ENCODE measurements at regions not wholly inside any gene's neighbourhood (a gene's known extent, or its start where the extent isn't known, plus 50 kb on each side); places are given as distances from the start of the nearest gene placed in this dataset.

- peaks cover 5% of the 10 kb centered on the region; the same call in 1 of the 3 replicates for H3K9me3 ChIP-seq
- no peaks in the 10 kb centered on the region for H3K4me1 ChIP-seq
- POLR2A ChIA-PET: no interaction called here
- no peak overlapping the region for H3K27ac ChIP-seq
- no peak overlapping the region for H3K4me3 ChIP-seq
- 0% methylated on average over 4 of the region's 4 CpGs for WGBS (ENCODE audit: missing lambda C conversion rate)
- no peak for DNase-seq (ENCODE audit: low read depth in 1 of 2, low spot score in 1 of 2)
- ATAC-seq: no peak
- CTCF ChIA-PET: no interaction called here
- H3K4me2 ChIP-seq: no peak overlapping the region
- FAIRE-seq: no peak
- TF ChIP-seq CHD4 (IDR thresholded peaks at IDR 0.05; ENCODE audit: borderline replicate concordance) (no peak), REST (IDR thresholded peaks at IDR 0.05) (no peak), MYC (IDR thresholded peaks at IDR 0.05; ENCODE audit: borderline replicate concordance, low read length) (no peak), GATA3 (IDR thresholded peaks at IDR 0.05; ENCODE audit: borderline replicate concordance) (no peak), MAZ (IDR thresholded peaks at IDR 0.05; ENCODE audit: borderline replicate concordance, low read depth, low read length) (no peak), CBX8 (IDR thresholded peaks at IDR 0.05) (no peak), NR3C1 (IDR thresholded peaks at IDR 0.05) (no peak), SREBF2 (IDR thresholded peaks at IDR 0.05) (no peak)
- TF ChIP-seq, protein P1, sequence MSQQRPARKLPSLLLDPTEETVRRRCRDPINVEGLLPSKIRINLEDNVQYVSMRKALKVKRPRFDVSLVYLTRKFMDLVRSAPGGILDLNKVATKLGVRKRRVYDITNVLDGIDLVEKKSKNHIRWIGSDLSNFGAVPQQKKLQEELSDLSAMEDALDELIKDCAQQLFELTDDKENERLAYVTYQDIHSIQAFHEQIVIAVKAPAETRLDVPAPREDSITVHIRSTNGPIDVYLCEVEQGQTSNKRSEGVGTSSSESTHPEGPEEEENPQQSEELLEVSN (IDR thresholded peaks at IDR 0.05; ENCODE audit: borderline replicate concordance, low read depth): no peak
Observed at GRCh38 chr1:2944705-2945104, 76.6 kb upstream of the ACTRT2 start.

DNA sequence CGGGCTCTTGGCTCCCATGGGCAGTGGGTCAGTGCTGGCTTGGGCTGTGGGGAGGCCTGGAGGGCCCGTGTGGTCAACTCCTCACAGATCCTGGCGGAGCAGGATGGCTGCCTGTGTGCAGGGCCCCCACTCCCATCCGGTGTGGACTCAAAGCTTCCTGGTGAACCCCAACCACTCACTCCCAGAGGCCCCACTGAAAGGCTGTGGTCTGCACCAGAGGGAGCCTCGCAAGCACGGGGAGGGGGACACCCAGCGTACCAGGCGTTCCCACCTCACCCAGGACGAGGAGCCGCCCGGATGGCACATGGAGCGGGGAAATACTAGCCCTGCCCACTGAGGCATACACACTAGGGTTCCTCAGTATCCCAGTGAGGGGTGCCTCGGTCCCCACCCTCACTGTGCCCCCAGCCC, 75.4 kb upstream of the ACTRT2 start:
- H3K4me2 ChIP-seq: no peak overlapping the region
- ChIA-PET POLR2A (no interaction called here), CTCF (no interaction called here)
- H3K27ac ChIP-seq: no peak overlapping the region
- no peak for DNase-seq (ENCODE audit: low read depth in 1 of 2, low spot score in 1 of 2)
- no peak overlapping the region for H3K4me3 ChIP-seq
- peaks cover 4% of the 10 kb centered on the region; the same call in 1 of the 3 replicates for H3K9me3 ChIP-seq
- no peak for FAIRE-seq
- no peak for TF ChIP-seq EHMT2 (IDR thresholded peaks at IDR 0.05; ENCODE audit: low read depth)
- 13% methylated on average over 1 of the region's 13 CpGs for WGBS (ENCODE audit: missing lambda C conversion rate)
- no peaks in the 10 kb centered on the region for H3K4me1 ChIP-seq
- no peak for ATAC-seq

- H3K4me2 ChIP-seq: no peak overlapping the region
- H3K9me3 ChIP-seq: no peaks in the 10 kb centered on the region; the same call in 2 of the 3 replicates
- no peak overlapping the region for H3K4me3 ChIP-seq
- no peak overlapping the region for H3K27ac ChIP-seq
- H3K4me1 ChIP-seq: no peaks in the 10 kb centered on the region
- POLR2A ChIA-PET: no interaction called here
- ATAC-seq (peak in 1 of 2 experiments; percentile 80; a peak in 4 of 6 replicates), DNase-seq (ENCODE audit: low read depth in 1 of 2, low spot score in 1 of 2) (peak in 1 of 2 experiments; percentile 8), FAIRE-seq (no peak)
- CTCF ChIA-PET: no interaction called here
- no CpG with 5 or more reads among the region's 16 CpGs for WGBS (ENCODE audit: missing lambda C conversion rate)
- TF ChIP-seq HEYL (CRISPR knock-in tag; IDR thresholded peaks at IDR 0.05) (no peak), POLR2A (IDR thresholded peaks at IDR 0.05; ENCODE audit: low read length) (no peak), HDAC2 (IDR thresholded peaks at IDR 0.05) (no peak), GATA3 (IDR thresholded peaks at IDR 0.05; ENCODE audit: borderline replicate concordance) (no peak), MYC (IDR thresholded peaks at IDR 0.05; ENCODE audit: borderline replicate concordance, low read length) (no peak), ZFP36 (IDR thresholded peaks at IDR 0.05; ENCODE audit: borderline replicate concordance, partially characterized antibody) (no peak)
Observed at GRCh38 chr1:2946291-2946690, 75.0 kb upstream of the ACTRT2 start.

- WGBS (ENCODE audit: missing lambda C conversion rate): 34% methylated on average over 20 of the region's 21 CpGs
- no peak for FAIRE-seq
- H3K9me3 ChIP-seq: no peaks in the 10 kb centered on the region
- no peak overlapping the region for H3K4me3 ChIP-seq
- TF ChIP-seq MAFK (IDR thresholded peaks at IDR 0.05; ENCODE audit: partially characterized antibody) (peak; percentile 87), GATA3 (IDR thresholded peaks at IDR 0.05; ENCODE audit: borderline replicate concordance) (no peak)
- H3K4me2 ChIP-seq: no peak overlapping the region
- CTCF ChIA-PET: interaction anchor here (1.0 kb wide), 1 partner anchor 10 kb away, joined by 4 read pairs; no protein-coding TSS in a partner anchor
- ATAC-seq: no peak
- H3K27ac ChIP-seq: no peak overlapping the region
- DNase-seq (ENCODE audit: low read depth in 1 of 2, low spot score in 1 of 2): no peak
- H3K4me1 ChIP-seq: no peaks in the 10 kb centered on the region
- POLR2A ChIA-PET: no interaction called here
Observed at GRCh38 chr1:2946999-2947690, 74.1 kb upstream of the ACTRT2 start.

Measured in A549 (cell line).